Ishikawa (cell line): ENCODE measurements at regions not wholly inside any gene's neighbourhood (a gene's known extent, or its start where the extent isn't known, plus 50 kb on each side); places are given as distances from the start of the nearest gene placed in this dataset.

Source experiments
- CEBPB ChIP-seq: IDR thresholded peaks from 2 replicates; pipeline ENCODE4 v1.6.1; 2012
- CREB1 ChIP-seq: IDR thresholded peaks from 2 replicates; pipeline ENCODE4 v1.6.1; 2012; ENCODE audit warnings: low read depth
- EGR1 ChIP-seq: IDR thresholded peaks from 2 replicates; pipeline ENCODE4 v1.6.1; 2012
- EP300 ChIP-seq: IDR thresholded peaks from 2 replicates; pipeline ENCODE4 v1.6.1; 2012; ENCODE audit warnings: borderline replicate concordance
- FOXM1 ChIP-seq: IDR thresholded peaks from 2 replicates; pipeline ENCODE4 v1.6.1; 2012; ENCODE audit warnings: low read depth, borderline replicate concordance
- NFIC ChIP-seq: IDR thresholded peaks from 2 replicates; pipeline ENCODE4 v1.6.1; 2012
- RAD21 ChIP-seq: IDR thresholded peaks from 2 replicates; pipeline ENCODE4 v1.6.1; 2012; ENCODE audit warnings: low read depth
- REST ChIP-seq: IDR thresholded peaks from 2 replicates; pipeline ENCODE4 v1.6.1; 2012; ENCODE audit warnings: low read depth, mild to moderate bottlenecking
- TAF1 ChIP-seq: IDR thresholded peaks from 2 replicates; pipeline ENCODE4 v1.6.1; 2012; ENCODE audit warnings: low read depth, mild to moderate bottlenecking
- TCF12 ChIP-seq: IDR thresholded peaks from 2 replicates; pipeline ENCODE4 v1.6.1; 2012; ENCODE audit warnings: low read depth
- TEAD4 ChIP-seq: IDR thresholded peaks from 2 replicates; pipeline ENCODE4 v1.6.1; 2012
- USF1 ChIP-seq: IDR thresholded peaks from 2 replicates; pipeline ENCODE4 v1.6.1; 2012
- YY1 ChIP-seq: IDR thresholded peaks from 2 replicates; pipeline ENCODE4 v1.6.1; 2012; ENCODE audit warnings: low read depth
- ZBTB7A ChIP-seq: IDR thresholded peaks from 2 replicates; pipeline ENCODE4 v1.6.1; 2012; ENCODE audit warnings: low read depth
- TF ChIP-seq, protein P1 (sequence below): IDR thresholded peaks from 2 replicates; pipeline ENCODE4 v1.6.1; 2012

- TF ChIP-seq EP300 (no peak), CEBPB (peak; percentile 58; the same call in 1 of the 2 replicates), FOXM1 (no peak)
Measured at GRCh38 chr5:96590796-96591195, 71.4 kb upstream of the CAST start.

DNA sequence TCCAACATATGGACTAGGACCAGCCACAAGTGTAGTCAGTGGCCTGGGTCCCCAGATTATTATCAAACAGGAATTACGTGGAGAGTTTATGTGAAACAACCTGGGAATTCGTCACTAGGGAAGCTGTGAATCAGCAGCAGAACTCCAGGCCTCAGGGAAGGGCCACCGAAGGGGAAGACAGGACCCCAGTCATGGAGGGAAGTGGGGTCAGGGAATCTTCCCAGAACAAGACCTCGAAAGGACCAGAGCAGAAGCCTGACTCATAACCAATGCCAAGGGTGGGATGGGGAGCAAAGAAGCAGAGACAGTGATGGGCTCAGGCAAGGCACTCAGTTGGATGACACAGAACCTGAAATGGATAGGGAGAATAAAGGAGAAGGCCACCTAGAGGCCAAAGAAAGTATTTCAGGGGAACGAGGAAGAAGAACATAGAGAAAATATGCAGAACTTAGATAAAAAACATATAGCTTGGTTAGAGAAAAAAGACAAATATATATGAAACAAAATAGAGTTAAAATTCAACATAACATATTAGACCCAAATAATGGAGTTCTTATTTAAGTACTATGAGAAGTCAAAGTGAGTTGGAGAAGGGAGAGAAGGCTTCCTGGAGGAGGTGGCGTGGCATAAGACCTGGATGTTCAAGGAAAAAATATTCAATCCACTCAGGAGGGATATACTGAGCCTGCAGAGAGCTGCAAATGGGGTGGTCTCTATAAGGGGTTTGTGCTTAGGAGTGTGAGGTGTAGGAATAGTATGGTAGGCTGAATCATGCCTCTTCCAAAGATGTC lies 66.7 kb upstream of the CAST start:
- TF ChIP-seq TCF12 = no peak
- peak; percentile 39 for TF ChIP-seq RAD21

GRCh38 chr5:96597438-96598020 lies 64.6 kb upstream of the CAST start:
- TF ChIP-seq EP300 (no peak), TCF12 (no peak), CEBPB (no peak), RAD21 (no peak), USF1 (no peak), FOXM1 (no peak), CREB1 (no peak), TAF1 (no peak), EGR1 (no peak), REST (no peak), NFIC (no peak), TEAD4 (no peak), ZBTB7A (no peak), YY1 (no peak)
- TF ChIP-seq, protein P1, sequence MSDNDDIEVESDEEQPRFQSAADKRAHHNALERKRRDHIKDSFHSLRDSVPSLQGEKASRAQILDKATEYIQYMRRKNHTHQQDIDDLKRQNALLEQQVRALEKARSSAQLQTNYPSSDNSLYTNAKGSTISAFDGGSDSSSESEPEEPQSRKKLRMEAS = no peak

DNA sequence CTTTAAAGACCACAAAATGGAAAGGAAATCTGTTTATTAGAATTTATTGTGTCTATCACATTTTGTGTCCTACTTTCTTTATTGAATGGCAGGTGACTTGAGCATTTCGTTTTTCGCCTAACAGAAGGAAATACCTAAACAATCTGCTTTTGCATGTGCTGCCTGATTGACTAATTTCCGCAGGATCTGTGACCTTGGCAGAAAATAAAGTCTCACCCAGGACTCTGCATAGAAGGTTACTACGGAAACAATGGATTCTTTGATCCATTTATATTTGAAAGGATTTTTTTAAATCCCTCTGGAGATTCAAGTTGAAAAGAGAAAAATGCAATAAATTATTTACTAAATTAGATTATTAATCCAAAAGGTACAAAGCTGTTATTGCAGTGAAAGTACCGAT lies 61.0 kb upstream of the CAST start:
- TF ChIP-seq EP300 (no peak), TEAD4 (no peak), EGR1 (no peak)

DNA sequence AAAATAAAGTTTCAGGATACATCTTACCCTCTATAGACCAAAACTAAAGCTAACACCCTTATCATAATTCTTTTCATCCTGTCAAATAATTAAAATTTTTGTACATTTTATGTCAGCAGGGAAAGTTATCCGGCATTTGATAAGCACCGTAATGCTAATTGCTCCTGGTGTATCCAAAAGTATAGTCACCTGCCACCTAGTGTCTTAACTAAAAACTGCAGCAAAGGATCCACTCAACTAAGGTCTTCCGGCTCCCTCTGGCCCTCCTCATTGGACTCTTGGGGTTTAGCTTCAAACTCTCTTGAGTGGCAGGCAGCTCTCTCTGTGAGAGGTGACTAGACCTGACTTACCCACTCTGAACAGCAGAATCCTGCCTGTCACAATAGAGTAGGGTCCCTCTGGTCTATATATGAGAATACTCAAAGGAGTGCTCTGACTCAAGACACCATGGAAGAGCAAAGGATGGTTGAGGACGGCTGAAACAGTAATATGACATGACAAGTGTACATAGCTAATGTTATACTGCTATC lies 60.4 kb upstream of the CAST start:
- peak; percentile 74 for TF ChIP-seq RAD21
- TF ChIP-seq CREB1 = no peak
- TF ChIP-seq, protein P1 = no peak
- no peak for TF ChIP-seq EGR1

GRCh38 chr5:96602776-96603175 lies 59.4 kb upstream of the CAST start:
- TF ChIP-seq, protein P1 = no peak
- TF ChIP-seq NFIC (no peak), TAF1 (no peak), USF1 (no peak), TEAD4 (no peak), EP300 (no peak), ZBTB7A (no peak), RAD21 (no peak), EGR1 (no peak), CREB1 (no peak), FOXM1 (no peak), YY1 (no peak), REST (no peak), TCF12 (no peak), CEBPB (no peak)
